SU-DHL-6 (cell line): ENCODE measurements at regions not wholly inside any gene's neighbourhood (a gene's known extent, or its start where the extent isn't known, plus 50 kb on each side); places are given as distances from the start of the nearest gene placed in this dataset.

Source experiments
- H2AFZ ChIP-seq: fragments of 200-600 bp; sonication (generic); 2 replicates; pipeline ENCODE4 v1.6.1; 2014; ENCODE audit warnings: low read depth, mild to moderate bottlenecking, moderate library complexity, mixed read lengths, antibody characterized with exemption, low read length; ENCODE audit not compliant: severe bottlenecking
- H3F3A ChIP-seq: fragments of 200-600 bp; shearing (Covaris generic); 2 replicates; pipeline ENCODE4 v1.6.0; 2016; ENCODE audit warnings: antibody characterized with exemption, mild to moderate bottlenecking; ENCODE audit not compliant: insufficient read depth
- H3K27ac ChIP-seq: fragments of 200-600 bp; sonication (generic); 2 replicates; pipeline ENCODE4 v1.5.1; 2016; ENCODE audit warnings: low read depth, mild to moderate bottlenecking, low read length, moderate library complexity, mixed read lengths
- H3K27me3 ChIP-seq: fragments of 200-600 bp; sonication (generic), shearing (Covaris generic); 2 replicates; pipeline ENCODE4 v1.6.0; 2014; ENCODE audit warnings: mild to moderate bottlenecking, low read length
- H3K36me3 ChIP-seq: fragments of 200-600 bp; sonication (generic); 2 replicates; pipeline ENCODE4 v1.6.1; 2014; ENCODE audit warnings: mild to moderate bottlenecking, low read length, mixed read lengths
- H3K4me2 ChIP-seq: fragments of 300-600, 200-600 bp; shearing (Covaris generic), sonication (generic); 2 replicates; pipeline ENCODE4 v1.6.0; 2014; ENCODE audit warnings: low read length, low read depth, mild to moderate bottlenecking; ENCODE audit not compliant: poor library complexity, severe bottlenecking
- H3K4me3 ChIP-seq: fragments of 200-600 bp; sonication (generic); 2 replicates; pipeline ENCODE4 v1.5.1; 2014; ENCODE audit warnings: antibody characterized with exemption, low read length, mild to moderate bottlenecking, mixed read lengths; ENCODE audit not compliant: insufficient read depth, poor library complexity, severe bottlenecking
- H3K79me2 ChIP-seq: fragments of 200-600 bp; sonication (generic); 2 replicates; pipeline ENCODE4 v1.6.1; 2014; ENCODE audit warnings: mild to moderate bottlenecking, low read length, moderate library complexity; ENCODE audit not compliant: insufficient read depth
- H3K9ac ChIP-seq: fragments of 200-600 bp; sonication (generic); 2 replicates; pipeline ENCODE4 v1.7.0; 2014; ENCODE audit warnings: mild to moderate bottlenecking, low read length
- H3K9me2 ChIP-seq: fragments of 200-600 bp; sonication (generic); replicated peaks from 2 replicates; pipeline ENCODE4 v1.6.1; 2014; ENCODE audit warnings: low read length; ENCODE audit not compliant: insufficient read depth
- H3K9me3 ChIP-seq: fragments of 200-600 bp; sonication (generic); 2 replicates; pipeline ENCODE4 v1.6.1; 2014; ENCODE audit warnings: low read length, mixed read lengths; ENCODE audit not compliant: insufficient read depth
- H4K20me1 ChIP-seq: fragments of 200-600 bp; sonication (generic); 2 replicates; pipeline ENCODE4 v1.6.1; 2014; ENCODE audit warnings: low read depth, mild to moderate bottlenecking, antibody characterized with exemption, low read length, moderate library complexity, mixed read lengths
- CTCF ChIP-seq: fragments of 200-600 bp; sonication (generic); IDR thresholded peaks from one replicate; pipeline ENCODE4 v1.5.1; 2017; ENCODE audit warnings: antibody characterized with exemption, mild to moderate bottlenecking, low read length, moderate library complexity; ENCODE audit not compliant: insufficient read depth, poor library complexity, severe bottlenecking
- EZH2phosphoT487 ChIP-seq: fragments of 200-600 bp; sonication (generic), shearing (Covaris generic); conservative IDR thresholded peaks from 2 replicates; pipeline ENCODE4 v1.6.1; 2018; ENCODE audit warnings: mild to moderate bottlenecking, antibody characterized with exemption, low read length, moderate library complexity, mixed read lengths

- peak overlapping the region; percentile 49 for H3K4me2 ChIP-seq
Observed at GRCh38 chr10:62626079-62626478, 178.4 kb upstream of the ADO start.

GRCh38 chr10:62626817-62627216, 177.7 kb upstream of the ADO start:
- peak overlapping the region; percentile 58 for H3K27ac ChIP-seq

More at GRCh38 chr10:62626079-62626478, 178.4 kb upstream of the ADO start:
- Histone ChIP-seq H3K4me3 (no peak overlapping the region), H3K36me3 (no peaks in the 10 kb centered on the region), H3K27me3 (no peaks in the 10 kb centered on the region), H2AFZ (peak overlapping the region; percentile 27), H3K79me2 (no peaks in the 10 kb centered on the region), H3F3A (peaks cover 17% of the 10 kb centered on the region), H4K20me1 (no peaks in the 10 kb centered on the region), H3K9me2 (no peaks in the 10 kb centered on the region), H3K27ac (peak overlapping the region; percentile 58), H3K9ac (peak overlapping the region; percentile 33), H3K9me3 (no peaks in the 10 kb centered on the region)
- TF ChIP-seq CTCF (no peak), EZH2phosphoT487 (no peak)

DNA sequence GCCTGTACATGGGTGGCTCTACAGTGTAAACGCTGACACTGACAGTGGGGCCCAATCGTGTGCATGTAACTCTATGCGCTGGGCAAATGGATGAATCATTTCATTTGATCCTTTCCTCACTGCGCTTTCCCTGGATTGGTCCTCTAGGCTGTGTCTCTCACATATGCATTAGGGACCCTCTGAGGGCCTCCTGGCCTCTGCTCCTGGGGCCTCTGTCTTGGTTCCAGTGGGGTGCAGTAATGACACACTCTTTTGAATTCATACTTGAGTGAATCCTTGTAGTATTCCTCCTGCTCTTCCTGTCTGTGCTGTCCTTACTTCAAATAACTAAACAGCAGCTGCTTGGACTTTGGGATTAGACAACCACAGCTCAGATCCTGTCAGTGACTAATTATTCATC, 176.5 kb upstream of the ADO start:
- TF ChIP-seq EZH2phosphoT487 (no peak), CTCF (no peak)
- Histone ChIP-seq H3K4me2 (no peak overlapping the region), H3K4me3 (no peak overlapping the region), H3F3A (peaks cover 31% of the 10 kb centered on the region), H3K9me2 (no peaks in the 10 kb centered on the region), H3K36me3 (no peaks in the 10 kb centered on the region), H3K27me3 (no peaks in the 10 kb centered on the region), H2AFZ (no peak overlapping the region), H4K20me1 (no peaks in the 10 kb centered on the region), H3K9me3 (no peaks in the 10 kb centered on the region), H3K9ac (no peak overlapping the region), H3K27ac (peak overlapping the region; percentile 58), H3K79me2 (no peaks in the 10 kb centered on the region)

More at GRCh38 chr10:62626817-62627216, 177.7 kb upstream of the ADO start:
- Histone ChIP-seq H3K9me2 (no peaks in the 10 kb centered on the region), H3K4me3 (no peak overlapping the region), H3K9me3 (no peaks in the 10 kb centered on the region), H3K36me3 (no peaks in the 10 kb centered on the region), H3F3A (peaks cover 25% of the 10 kb centered on the region), H3K27me3 (no peaks in the 10 kb centered on the region), H3K9ac (peak overlapping the region; percentile 33), H4K20me1 (no peaks in the 10 kb centered on the region), H3K4me2 (peak overlapping the region; percentile 49), H3K79me2 (no peaks in the 10 kb centered on the region), H2AFZ (peak overlapping the region; percentile 27)
- no peak for TF ChIP-seq EZH2phosphoT487
- no peak for TF ChIP-seq CTCF
